ENCODE measurements at regions not wholly inside any gene's neighbourhood (a gene's known extent, or its start where the extent isn't known, plus 50 kb on each side); places are given as distances from the start of the nearest gene placed in this dataset.

- no peak overlapping the region for H3K4me3 ChIP-seq (ENCODE audit: low read depth, low read length)
- no peak for TF ChIP-seq CTCF (conservative IDR thresholded peaks at IDR 0.05; ENCODE audit: low read depth, low read length)
- no peak for DNase-seq (ENCODE audit: low read depth)
Observed at GRCh38 chr17:5672815-5673430, 88.6 kb upstream of the NLRP1 start.

DNA sequence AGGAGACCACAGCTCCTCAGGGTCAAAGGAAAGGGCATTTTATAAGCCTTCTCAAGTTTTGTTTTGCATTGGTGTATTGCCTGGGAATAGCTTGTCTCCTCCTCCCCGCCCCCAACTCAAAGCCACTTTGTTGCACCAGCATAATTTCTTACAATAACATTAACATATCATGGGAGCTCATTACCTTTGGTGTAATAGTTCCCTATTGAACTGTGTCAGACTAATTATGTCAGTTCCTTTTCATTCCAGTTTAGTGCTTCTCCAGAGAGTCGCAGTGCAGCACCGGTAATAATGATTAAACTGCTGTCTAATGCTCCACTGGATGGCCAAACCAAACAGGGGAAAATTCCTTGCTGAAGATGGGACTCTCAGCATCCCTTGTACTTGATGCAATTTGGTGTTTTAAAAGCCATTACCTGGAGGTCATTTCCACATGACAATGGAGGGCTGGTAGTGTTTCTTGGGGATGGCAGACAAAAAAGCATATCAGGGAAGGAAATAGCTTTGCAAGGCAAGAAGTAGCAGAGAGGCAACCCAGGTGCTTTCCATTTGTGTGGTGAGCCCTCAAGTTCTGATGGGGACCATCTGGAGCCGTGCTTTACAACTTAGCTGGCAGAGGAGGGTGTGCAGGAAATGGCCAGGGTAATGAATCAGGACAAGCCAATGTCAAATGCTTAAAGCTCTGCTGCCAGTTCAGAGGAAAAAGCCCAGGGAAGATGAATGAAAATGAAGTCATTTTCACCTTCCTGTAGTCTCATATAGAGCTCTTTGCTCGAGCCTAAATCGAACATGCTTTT lies 91.5 kb upstream of the NLRP1 start:
- no peak for TF ChIP-seq CTCF (conservative IDR thresholded peaks at IDR 0.05; ENCODE audit: low read depth, low read length)
- DNase-seq (ENCODE audit: low read depth): no peak
- no peak overlapping the region for H3K4me3 ChIP-seq (ENCODE audit: low read depth, low read length)

DNA sequence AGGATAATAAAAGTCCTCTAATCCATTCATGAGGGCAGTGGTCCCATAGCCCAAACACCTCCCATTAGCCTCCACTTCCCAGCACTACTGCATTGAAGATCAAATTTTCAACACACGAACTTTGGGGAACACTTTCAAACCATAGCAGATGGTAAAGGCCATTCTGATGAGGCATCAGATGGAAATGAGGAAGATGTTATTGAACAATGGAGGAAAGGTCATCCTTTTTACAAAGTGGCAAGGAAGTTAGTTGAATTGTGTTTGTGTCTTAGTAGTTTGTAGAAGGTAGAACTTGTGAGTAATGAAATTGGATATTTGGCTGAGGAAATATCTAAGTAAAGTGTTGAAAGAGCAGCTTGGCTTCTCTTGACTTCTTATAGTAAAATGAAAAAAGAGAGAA lies 93.3 kb upstream of the NLRP1 start:
- DNase-seq (ENCODE audit: low read depth): no peak
- TF ChIP-seq CTCF (conservative IDR thresholded peaks at IDR 0.05; ENCODE audit: low read depth, low read length): no peak

DNA sequence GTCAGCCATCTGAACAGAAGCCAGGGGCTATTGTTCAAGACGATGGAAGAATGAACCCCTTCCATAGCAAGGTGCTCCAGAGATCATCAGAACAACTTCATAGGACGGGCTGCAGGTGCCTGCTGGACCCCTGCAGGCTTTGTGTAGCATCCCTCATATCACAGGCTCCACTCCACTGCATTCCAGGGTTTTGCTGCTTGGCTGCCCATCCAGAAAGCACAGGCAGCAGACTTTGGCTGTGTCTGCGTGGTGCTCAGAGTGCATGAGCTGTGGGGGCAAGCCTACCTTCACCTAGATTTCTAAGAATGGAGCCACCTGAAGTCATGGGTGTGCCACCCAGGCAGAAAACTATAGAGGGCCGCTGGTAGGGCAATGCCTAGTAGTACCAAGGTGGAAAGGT lies 93.9 kb upstream of the NLRP1 start:
- no peak for DNase-seq (ENCODE audit: low read depth)
- TF ChIP-seq CTCF (conservative IDR thresholded peaks at IDR 0.05; ENCODE audit: low read depth, low read length): no peak
- H3K4me3 ChIP-seq (ENCODE audit: low read depth, low read length): no peak overlapping the region

More for the DNA sequence above, 93.3 kb upstream of the NLRP1 start:
- H3K4me3 ChIP-seq (ENCODE audit: low read depth, low read length): no peak overlapping the region

DNA sequence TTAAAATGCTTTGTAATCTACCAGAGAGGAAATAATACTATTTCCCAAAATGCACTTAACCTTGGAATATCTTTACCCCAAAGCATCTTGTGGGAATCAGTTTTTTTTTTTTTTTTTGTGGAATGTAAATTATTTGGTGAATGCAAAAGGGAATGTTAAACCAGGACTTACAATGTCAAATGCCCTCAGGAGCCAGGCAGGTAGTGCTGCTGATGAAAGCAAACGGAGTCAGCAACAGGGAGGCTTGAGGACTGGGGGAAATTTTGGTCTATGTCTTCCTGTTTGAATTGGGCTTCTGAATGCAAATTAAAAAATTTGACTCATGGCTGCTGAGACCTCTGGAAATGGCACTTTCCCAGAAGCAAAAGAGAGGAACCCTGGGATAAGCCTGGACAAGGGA lies 96.5 kb upstream of the NLRP1 start:
- no peak overlapping the region for H3K4me3 ChIP-seq (ENCODE audit: low read depth, low read length)
- DNase-seq (ENCODE audit: low read depth): no peak
- TF ChIP-seq CTCF (conservative IDR thresholded peaks at IDR 0.05; ENCODE audit: low read depth, low read length): no peak

DNA sequence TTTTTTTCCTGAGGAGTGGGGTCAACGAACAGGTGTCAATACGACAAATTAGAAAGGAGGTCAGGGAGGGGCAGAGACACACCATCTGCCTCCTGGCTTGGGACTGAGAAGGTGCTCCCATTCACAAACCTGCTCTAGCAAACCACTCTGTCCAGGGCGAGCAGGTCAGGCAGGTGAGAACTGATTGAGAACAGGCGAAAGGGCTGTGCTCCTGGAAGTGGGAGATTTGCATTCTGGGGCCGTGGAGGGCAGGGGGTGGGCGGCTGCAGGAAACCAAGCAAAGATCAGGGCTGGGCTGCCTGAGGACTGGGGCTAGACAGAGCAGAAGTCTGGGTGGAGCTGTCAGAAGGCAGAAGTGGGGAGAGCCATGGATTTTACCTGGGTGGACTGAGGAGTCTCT lies 98.9 kb upstream of the NLRP1 start:
- no peak for TF ChIP-seq CTCF (conservative IDR thresholded peaks at IDR 0.05; ENCODE audit: low read depth, low read length)
- no peak for DNase-seq (ENCODE audit: low read depth)
- H3K4me3 ChIP-seq (ENCODE audit: low read depth, low read length): no peak overlapping the region

All from epithelial cell of proximal tubule (primary cell).